Esophagus squamous epithelium (tissue), 4 donors: ENCODE measurements at regions not wholly inside any gene's neighbourhood (a gene's known extent, or its start where the extent isn't known, plus 50 kb on each side); places are given as distances from the start of the nearest gene placed in this dataset.

ENCODE experiments used
- POLR2A ChIP-seq, 4 donors: fragments of 450-650 bp; IDR thresholded peaks; one replicate each; pipeline ENCODE4 v1.6.1; 2017; ENCODE audit warnings: antibody characterized with exemption in 4 of 4, mild to moderate bottlenecking in 4 of 4, moderate library complexity in 3 of 4
- TF ChIP-seq, protein P1 (sequence below), 6 experiments: fragments of 450-650 bp in 4 of 6; fragments of 200-600 bp in 2 of 6; sonication (generic) in 2 of 6; IDR thresholded peaks; one replicate each; pipeline ENCODE4 v1.5.1; 2016 to 2019; ENCODE audit warnings: antibody characterized with exemption in 6 of 6, mild to moderate bottlenecking in 4 of 6, moderate library complexity in 4 of 6

DNA sequence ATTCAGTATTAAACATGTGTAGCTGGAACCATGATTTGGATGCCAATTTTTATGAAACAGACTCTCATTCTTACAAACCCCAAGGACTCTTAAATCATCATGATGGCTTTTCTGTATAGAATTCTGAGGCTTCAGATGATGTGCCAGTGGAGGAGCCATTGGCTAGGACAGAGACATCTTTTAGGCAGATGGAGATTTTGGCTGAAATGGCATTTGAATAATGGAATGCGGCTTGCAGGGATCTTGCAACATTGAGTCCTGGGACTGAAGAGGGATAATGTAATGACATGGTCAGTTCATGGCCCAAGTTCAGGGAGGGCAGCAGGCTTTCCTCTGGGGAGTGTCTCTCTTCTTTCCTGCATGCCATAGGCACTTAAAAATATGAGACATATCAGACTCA, 172.4 kb downstream of the ABCA8 start:
- TF ChIP-seq POLR2A (IDR thresholded peaks at IDR 0.05), result no peak
- TF ChIP-seq, protein P1, sequence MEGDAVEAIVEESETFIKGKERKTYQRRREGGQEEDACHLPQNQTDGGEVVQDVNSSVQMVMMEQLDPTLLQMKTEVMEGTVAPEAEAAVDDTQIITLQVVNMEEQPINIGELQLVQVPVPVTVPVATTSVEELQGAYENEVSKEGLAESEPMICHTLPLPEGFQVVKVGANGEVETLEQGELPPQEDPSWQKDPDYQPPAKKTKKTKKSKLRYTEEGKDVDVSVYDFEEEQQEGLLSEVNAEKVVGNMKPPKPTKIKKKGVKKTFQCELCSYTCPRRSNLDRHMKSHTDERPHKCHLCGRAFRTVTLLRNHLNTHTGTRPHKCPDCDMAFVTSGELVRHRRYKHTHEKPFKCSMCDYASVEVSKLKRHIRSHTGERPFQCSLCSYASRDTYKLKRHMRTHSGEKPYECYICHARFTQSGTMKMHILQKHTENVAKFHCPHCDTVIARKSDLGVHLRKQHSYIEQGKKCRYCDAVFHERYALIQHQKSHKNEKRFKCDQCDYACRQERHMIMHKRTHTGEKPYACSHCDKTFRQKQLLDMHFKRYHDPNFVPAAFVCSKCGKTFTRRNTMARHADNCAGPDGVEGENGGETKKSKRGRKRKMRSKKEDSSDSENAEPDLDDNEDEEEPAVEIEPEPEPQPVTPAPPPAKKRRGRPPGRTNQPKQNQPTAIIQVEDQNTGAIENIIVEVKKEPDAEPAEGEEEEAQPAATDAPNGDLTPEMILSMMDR (IDR thresholded peaks at IDR 0.05), result no peak
